ENCODE measurements at regions not wholly inside any gene's neighbourhood (a gene's known extent, or its start where the extent isn't known, plus 50 kb on each side); places are given as distances from the start of the nearest gene placed in this dataset.
"Not testable (repeated sequence)": the region's sequence is repeated elsewhere in the genome, so short reads cannot be mapped to it uniquely, and the experiment has no call there.

GRCh38 chr18:44569391-44570055 is 111.2 kb upstream of the SETBP1 start:
- H3K79me2 ChIP-seq (ENCODE audit: insufficient read depth): no peaks in the 10 kb centered on the region
- H3F3A ChIP-seq (ENCODE audit: insufficient read depth): peaks cover 8% of the 10 kb centered on the region
- 79 to 94% methylated on average over 1 of the region's 1 CpG for WGBS, 2 experiments (ENCODE audit: low coverage in 1 of 2, low lambda C conversion rate in 2 of 2, missing lambda C conversion rate in 2 of 2)
- H3K4me3 ChIP-seq: no peak overlapping the region
- H3K27me3 ChIP-seq (replicated peaks; ENCODE audit: insufficient read depth): no peaks in the 10 kb centered on the region
- no peak overlapping the region for H3K9ac ChIP-seq
- in situ Hi-C loops (cut with MboI): no loop called here
- no peak for DNase-seq
- TF ChIP-seq EZH2phosphoT487 (IDR thresholded peaks at IDR 0.05; ENCODE audit: insufficient read depth, low read depth) (no peak), EZH2 (IDR thresholded peaks at IDR 0.05; ENCODE audit: insufficient read depth, poor library complexity, severe bottlenecking) (no peak)
- H3K27ac ChIP-seq: no peak overlapping the region
- H3K4me2 ChIP-seq (ENCODE audit: unreplicated experiment): no peak overlapping the region
- H4K20me1 ChIP-seq (ENCODE audit: insufficient read depth): no peaks in the 10 kb centered on the region
- H3K36me3 ChIP-seq (ENCODE audit: low read depth): no peaks in the 10 kb centered on the region
- no peaks in the 10 kb centered on the region for H3K9me2 ChIP-seq (ENCODE audit: insufficient read depth)
- peaks cover 10% of the 10 kb centered on the region for H3K4me1 ChIP-seq (ENCODE audit: insufficient read depth)
- H2AFZ ChIP-seq: no peak overlapping the region
- no peaks in the 10 kb centered on the region for H3K9me3 ChIP-seq (ENCODE audit: low read depth)

DNA sequence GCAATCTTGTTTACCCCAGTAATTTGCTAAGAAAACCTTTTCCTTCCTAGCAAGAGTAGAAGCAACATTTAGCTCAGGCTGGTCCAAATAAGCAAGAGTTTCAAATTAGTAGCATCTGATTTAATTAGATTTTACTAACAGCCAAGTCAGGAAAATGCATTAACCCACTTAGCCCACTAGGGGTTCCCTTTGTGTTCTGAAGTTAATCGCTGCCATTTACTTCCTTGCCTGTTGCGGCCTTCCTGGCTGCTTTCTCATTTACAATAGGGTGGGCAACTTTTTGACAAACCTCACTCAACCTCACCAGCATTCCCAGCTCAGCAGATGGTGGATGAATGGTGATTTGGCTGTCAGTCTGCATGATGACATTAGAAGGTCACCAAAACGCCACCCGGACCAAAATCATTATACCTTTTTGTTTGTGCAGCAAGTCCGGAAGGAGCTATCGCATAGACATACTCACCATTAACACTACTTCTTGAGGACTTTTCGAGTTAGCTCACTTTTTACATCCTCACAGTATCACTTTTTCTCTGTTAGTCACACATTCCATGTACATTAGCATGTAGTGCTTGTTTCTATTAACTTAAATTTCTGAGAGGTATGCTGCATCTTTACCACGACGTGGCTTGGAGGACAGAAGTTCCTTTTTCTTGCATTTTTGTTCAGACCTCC is 101.5 kb upstream of the SETBP1 start:
- no peak overlapping the region for H3K9ac ChIP-seq
- 57 to 59% methylated on average over 9 of the region's 9 CpGs for WGBS, 2 experiments (ENCODE audit: low coverage in 1 of 2, low lambda C conversion rate in 2 of 2, missing lambda C conversion rate in 2 of 2)
- peak; percentile 76 for DNase-seq

DNA sequence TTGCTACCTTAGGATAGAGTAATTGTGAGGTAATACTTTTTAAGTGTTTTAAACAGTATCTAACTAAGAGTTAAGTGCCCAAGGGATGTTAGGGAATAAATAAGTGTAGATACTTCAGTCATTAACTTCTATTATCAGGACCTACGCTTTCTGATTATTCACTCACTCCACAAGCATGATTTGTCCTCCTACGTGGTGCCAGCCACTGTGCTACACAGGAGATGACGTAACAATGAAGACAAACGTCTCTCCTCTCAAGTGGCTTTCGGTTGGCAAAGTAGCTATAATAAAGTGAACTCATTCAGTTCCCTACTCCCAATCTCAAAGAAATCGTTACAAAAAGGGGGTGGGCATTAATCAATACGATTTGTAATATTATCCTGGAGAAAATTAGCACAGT is 100.9 kb upstream of the SETBP1 start:
- H3K79me2 ChIP-seq (ENCODE audit: insufficient read depth): no peaks in the 10 kb centered on the region
- peak overlapping the region; percentile 53 for H3K27ac ChIP-seq
- H3K4me3 ChIP-seq: peak overlapping the region; percentile 23; the same call in 1 of the 2 replicates
- no peaks in the 10 kb centered on the region for H3K27me3 ChIP-seq (replicated peaks; ENCODE audit: insufficient read depth)
- peak; percentile 39 for DNase-seq
- H3K4me2 ChIP-seq (ENCODE audit: unreplicated experiment): peak overlapping the region; percentile 49
- H3K9me3 ChIP-seq (ENCODE audit: low read depth): no peaks in the 10 kb centered on the region
- 65 to 68% methylated on average over 7 of the region's 7 CpGs for whole genome bisulfite sequencing, 2 experiments (ENCODE audit: low coverage in 1 of 2, low lambda C conversion rate in 2 of 2, missing lambda C conversion rate in 2 of 2)
- H3K9me2 ChIP-seq (ENCODE audit: insufficient read depth): no peaks in the 10 kb centered on the region
- in situ Hi-C loops (cut with MboI): no loop called here
- H2AFZ ChIP-seq: 0 out of 2 replicates have a peak overlapping the region, but pooled peaks have one; percentile 1
- TF ChIP-seq EZH2 (IDR thresholded peaks at IDR 0.05; ENCODE audit: insufficient read depth, poor library complexity, severe bottlenecking) (no peak), EZH2phosphoT487 (IDR thresholded peaks at IDR 0.05; ENCODE audit: insufficient read depth, low read depth) (no peak)
- peaks cover 17% of the 10 kb centered on the region for H3F3A ChIP-seq (ENCODE audit: insufficient read depth)
- H3K36me3 ChIP-seq (ENCODE audit: low read depth): no peaks in the 10 kb centered on the region
- no peaks in the 10 kb centered on the region for H4K20me1 ChIP-seq (ENCODE audit: insufficient read depth)
- peaks cover 16% of the 10 kb centered on the region for H3K4me1 ChIP-seq (ENCODE audit: insufficient read depth)
- no peak overlapping the region for H3K9ac ChIP-seq

More for the DNA sequence above, 101.5 kb upstream of the SETBP1 start:
- Histone ChIP-seq H3K9me2 (ENCODE audit: insufficient read depth) (no peaks in the 10 kb centered on the region), H3K4me2 (ENCODE audit: unreplicated experiment) (peak overlapping the region; percentile 49), H3K4me3 (peak overlapping the region; percentile 23; the same call in 1 of the 2 replicates), H2AFZ (0 out of 2 replicates have a peak overlapping the region, but pooled peaks have one; percentile 1), H3K36me3 (ENCODE audit: low read depth) (no peaks in the 10 kb centered on the region), H3K27me3 (replicated peaks; ENCODE audit: insufficient read depth) (no peaks in the 10 kb centered on the region), H3K4me1 (ENCODE audit: insufficient read depth) (peaks cover 16% of the 10 kb centered on the region), H3K9me3 (ENCODE audit: low read depth) (no peaks in the 10 kb centered on the region), H3K79me2 (ENCODE audit: insufficient read depth) (no peaks in the 10 kb centered on the region), H4K20me1 (ENCODE audit: insufficient read depth) (no peaks in the 10 kb centered on the region), H3K27ac (peak overlapping the region; percentile 53), H3F3A (ENCODE audit: insufficient read depth) (peaks cover 17% of the 10 kb centered on the region)
- no peak for TF ChIP-seq EZH2 (IDR thresholded peaks at IDR 0.05; ENCODE audit: insufficient read depth, poor library complexity, severe bottlenecking)
- in situ Hi-C loops (cut with MboI): no loop called here

DNA sequence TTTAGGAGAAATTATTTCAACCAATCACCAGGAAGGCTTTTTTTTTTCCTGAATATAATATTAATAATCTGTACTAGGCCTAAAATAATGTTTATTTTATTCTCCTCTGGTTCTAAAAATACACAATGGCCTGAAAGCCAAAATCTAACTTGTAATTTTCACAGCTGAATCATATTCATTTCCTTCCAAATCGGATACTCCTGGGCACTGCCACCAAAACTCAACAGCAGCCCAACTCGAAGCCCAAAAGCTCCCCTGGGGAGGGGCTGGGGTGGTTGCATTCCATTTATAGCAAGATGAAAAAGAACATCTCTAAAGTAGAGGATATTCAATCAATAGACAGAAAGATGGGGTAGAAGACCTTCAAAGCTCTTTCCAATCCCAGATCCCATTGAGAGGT is 100.5 kb upstream of the SETBP1 start:
- in situ Hi-C loops (cut with MboI): no loop called here
- H3K27ac ChIP-seq: peak overlapping the region; percentile 53; the same call in 1 of the 2 replicates

DNA sequence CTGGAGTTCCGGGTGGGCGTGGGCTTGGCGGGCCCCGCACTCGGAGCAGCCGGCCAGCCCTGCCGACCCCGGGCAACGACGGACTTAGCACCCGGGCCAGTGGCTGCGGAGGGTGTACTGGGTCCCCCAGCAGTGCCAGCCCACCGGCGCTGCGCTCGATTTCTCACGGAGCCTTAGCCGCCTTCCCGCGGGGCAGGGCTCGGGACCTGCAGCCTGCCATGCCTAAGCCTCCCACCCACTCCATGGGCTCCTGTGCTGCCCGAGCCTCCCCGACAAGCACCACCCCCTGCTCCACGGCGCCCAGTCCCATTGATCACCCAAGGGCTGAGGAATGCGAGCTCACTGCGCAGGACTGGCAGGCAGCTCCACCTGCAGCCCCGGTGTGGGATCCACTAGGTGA is 99.9 kb upstream of the SETBP1 start:
- H3K79me2 ChIP-seq (ENCODE audit: insufficient read depth); in situ Hi-C loops (cut with MboI); H3K27ac ChIP-seq; H3K4me3 ChIP-seq; H3K4me2 ChIP-seq (ENCODE audit: unreplicated experiment); DNase-seq; H2AFZ ChIP-seq; H3K9me2 ChIP-seq (ENCODE audit: insufficient read depth); H3K36me3 ChIP-seq (ENCODE audit: low read depth); H4K20me1 ChIP-seq (ENCODE audit: insufficient read depth); H3K27me3 ChIP-seq (replicated peaks; ENCODE audit: insufficient read depth); H3K9me3 ChIP-seq (ENCODE audit: low read depth); H3K9ac ChIP-seq: not testable (repeated sequence)
- WGBS, 2 experiments (ENCODE audit: low coverage in 1 of 2, low lambda C conversion rate in 2 of 2, missing lambda C conversion rate in 2 of 2): 98 to 100% methylated on average over 10 to 28 of the region's 28 CpGs
- peaks cover 17% of the 10 kb centered on the region for H3F3A ChIP-seq (ENCODE audit: insufficient read depth)
- H3K4me1 ChIP-seq (ENCODE audit: insufficient read depth): peaks cover 16% of the 10 kb centered on the region

More for the DNA sequence above, 100.5 kb upstream of the SETBP1 start:
- 45 to 54% methylated on average over 2 of the region's 2 CpGs for WGBS, 2 experiments (ENCODE audit: low coverage in 1 of 2, low lambda C conversion rate in 2 of 2, missing lambda C conversion rate in 2 of 2)
- peaks cover 17% of the 10 kb centered on the region for H3F3A ChIP-seq (ENCODE audit: insufficient read depth)
- no peak overlapping the region for H3K4me3 ChIP-seq
- no peaks in the 10 kb centered on the region for H4K20me1 ChIP-seq (ENCODE audit: insufficient read depth)
- no peaks in the 10 kb centered on the region for H3K27me3 ChIP-seq (replicated peaks; ENCODE audit: insufficient read depth)
- DNase-seq: no peak
- H3K4me2 ChIP-seq (ENCODE audit: unreplicated experiment): peak overlapping the region; percentile 49
- no peaks in the 10 kb centered on the region for H3K9me2 ChIP-seq (ENCODE audit: insufficient read depth)
- no peak for TF ChIP-seq EZH2phosphoT487 (IDR thresholded peaks at IDR 0.05; ENCODE audit: insufficient read depth, low read depth)
- TF ChIP-seq EZH2 (IDR thresholded peaks at IDR 0.05; ENCODE audit: insufficient read depth, poor library complexity, severe bottlenecking): no peak
- H2AFZ ChIP-seq: no peak overlapping the region
- no peak overlapping the region for H3K9ac ChIP-seq
- H3K4me1 ChIP-seq (ENCODE audit: insufficient read depth): peaks cover 16% of the 10 kb centered on the region
- H3K79me2 ChIP-seq (ENCODE audit: insufficient read depth): no peaks in the 10 kb centered on the region
- H3K36me3 ChIP-seq (ENCODE audit: low read depth): no peaks in the 10 kb centered on the region
- no peaks in the 10 kb centered on the region for H3K9me3 ChIP-seq (ENCODE audit: low read depth)
